HG03354 (cell line): ENCODE measurements at regions not wholly inside any gene's neighbourhood (a gene's known extent, or its start where the extent isn't known, plus 50 kb on each side); places are given as distances from the start of the nearest gene placed in this dataset.

Experiments
- ATAC-seq: cut with Tn5 transposase; IDR thresholded peaks from one replicate; pipeline ENCODE4 v1.9.1; 2021; ENCODE audit warnings: mild to moderate bottlenecking; ENCODE audit not compliant: unreplicated experiment, poor library complexity, severe bottlenecking

DNA sequence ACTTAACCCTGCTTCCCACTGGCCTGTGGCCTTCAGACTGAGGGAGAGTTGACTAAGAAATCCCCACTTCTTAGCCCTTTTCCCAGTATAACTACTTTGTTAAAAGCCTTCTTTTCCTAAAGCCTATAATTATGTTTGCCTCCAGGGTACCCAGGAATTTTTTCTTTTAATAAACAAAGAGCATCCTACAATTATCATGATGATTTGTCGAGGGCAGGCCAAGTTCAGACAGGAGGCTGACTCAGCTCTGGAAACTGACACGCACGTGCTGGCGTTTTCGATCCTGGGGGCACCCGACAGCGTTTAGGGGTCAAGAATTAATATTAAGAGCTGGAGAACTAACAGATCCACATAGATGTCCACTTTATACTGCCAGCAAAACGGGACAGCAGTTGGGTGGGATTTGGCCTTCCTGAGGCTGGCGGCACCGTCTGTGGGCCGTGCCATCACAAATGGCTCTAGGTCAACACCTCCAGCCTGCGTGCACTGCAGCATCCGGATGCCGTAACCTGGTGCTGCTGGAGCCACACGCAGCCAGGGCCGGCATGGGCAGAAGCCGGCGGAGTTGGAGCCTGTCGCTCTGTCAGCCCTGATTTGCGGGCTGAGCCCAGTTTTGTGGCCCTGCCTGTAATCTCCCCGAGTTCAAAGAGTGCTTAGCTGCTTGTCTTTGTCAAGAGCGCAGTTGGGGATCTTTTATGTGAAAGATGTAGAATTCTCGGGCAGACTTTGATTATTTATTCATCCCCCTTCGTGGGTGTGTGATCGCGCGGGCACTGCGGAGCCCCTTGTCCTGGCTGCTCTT is 191.0 kb downstream of the GLI2 start:
- ATAC-seq: no peak

DNA sequence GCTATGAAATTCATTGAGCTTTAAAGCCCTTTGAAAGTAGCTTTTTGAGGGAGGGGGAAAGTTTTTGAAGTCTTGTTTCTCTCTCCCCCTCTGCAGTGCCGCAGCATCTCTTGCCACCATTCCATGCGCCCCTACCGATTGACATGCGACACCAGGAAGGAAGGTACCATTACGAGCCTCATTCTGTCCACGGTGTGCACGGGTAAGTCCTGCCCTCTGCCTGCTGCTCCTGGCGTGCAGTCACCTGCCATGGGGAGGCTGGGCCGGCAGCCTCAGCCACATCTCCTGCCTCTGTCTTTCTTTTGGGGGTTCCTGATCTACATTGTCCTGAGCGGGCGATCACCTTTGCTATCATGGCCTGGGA is 191.6 kb downstream of the GLI2 start:
- ATAC-seq: no peak

DNA sequence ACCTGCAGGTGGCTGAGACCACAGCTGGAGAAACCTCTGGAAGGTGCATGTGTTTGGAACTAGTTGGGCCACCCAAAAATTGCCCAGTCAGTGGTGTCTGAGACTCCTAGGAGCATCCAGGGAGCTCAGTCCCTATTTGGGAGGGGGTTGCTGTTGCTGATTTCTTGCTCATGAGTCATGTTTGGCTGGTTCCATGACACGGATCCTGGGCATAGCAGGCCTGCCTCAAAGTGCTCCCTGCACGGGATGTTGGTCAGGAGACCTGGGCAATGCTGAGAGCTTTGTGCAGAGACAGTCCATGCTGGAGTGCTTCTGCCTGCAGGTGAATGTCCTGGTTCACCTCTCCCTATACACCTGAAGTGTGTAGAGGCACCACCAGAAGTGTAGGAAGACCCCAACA is 194.2 kb downstream of the GLI2 start:
- no peak for ATAC-seq

DNA sequence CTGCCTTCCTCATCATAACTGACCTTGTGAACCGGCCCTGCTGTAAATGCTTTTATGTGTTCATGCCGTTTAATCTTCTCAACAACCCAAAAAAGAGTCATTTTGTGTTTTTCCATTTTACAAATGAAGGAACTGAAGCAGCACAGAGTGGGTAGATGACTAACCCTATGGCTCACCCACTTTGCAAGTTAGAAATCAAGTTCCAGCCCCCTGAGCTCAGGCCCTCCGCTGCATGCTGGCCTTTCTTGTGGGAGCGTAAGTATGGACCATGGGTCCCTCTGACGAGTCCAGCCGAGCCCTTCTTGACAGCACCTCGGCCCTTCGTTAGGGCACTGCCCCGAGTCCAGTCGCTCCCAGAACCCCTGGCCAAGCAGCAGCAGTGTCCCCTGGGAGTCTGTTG is 194.6 kb downstream of the GLI2 start:
- ATAC-seq: no peak

DNA sequence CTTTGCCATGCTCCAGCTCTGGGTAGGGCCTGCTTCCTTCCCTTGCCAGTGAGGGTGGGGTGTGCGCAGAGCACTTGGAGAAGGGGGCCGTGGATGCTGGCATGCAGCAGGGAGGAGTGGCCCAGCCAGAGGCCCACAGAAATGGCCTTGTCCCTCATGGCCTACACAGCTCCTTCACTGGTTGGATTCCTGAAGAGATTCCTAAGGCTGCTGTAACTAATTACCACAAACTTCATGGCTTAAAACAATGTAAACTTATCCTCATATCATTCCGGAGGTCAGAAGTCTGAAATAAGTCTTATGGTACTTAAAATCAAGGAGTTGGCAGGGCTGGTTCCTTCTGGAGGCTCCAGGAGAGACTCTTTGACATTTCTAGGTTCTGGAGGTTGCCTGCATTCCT is 195.2 kb downstream of the GLI2 start:
- ATAC-seq: no peak

DNA sequence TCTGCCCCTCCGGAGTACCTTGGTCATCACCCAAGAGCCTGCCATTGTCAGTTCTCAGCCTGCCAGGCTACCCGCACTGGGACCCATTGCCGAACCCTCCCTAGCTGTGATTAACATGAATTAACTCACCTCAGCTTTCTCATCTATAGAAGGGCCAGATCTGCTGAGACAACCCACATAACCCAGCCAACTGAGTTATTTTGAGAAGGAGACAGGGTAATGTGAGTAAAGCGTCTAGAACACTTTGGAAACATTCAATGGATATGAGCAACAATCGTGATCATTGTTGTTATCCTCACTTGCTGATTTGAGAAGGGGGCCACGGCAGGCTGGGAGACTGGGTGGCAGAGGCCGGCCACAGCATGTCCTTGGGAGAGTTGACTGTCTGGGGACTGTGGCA is 196.8 kb downstream of the GLI2 start:
- no peak for ATAC-seq

DNA sequence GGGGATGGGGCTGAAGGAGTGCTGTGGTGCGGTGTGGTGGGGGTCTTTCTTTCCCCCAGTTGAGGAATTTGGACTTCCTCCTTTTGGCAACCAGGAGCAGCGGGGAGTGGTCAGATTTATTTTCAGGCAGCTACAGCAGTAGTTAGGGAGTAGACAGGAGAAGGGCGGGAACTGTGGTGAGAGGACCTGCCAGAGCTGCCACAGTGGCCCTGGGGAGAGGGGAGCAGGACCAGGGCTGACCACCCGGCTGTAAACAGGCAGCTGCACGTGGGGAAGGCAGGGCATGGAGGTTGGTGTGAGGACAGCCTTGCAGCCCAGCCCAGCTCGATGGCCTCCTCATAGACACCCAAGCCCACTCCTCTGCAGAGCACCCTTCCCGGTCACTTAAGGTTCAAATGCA is 197.2 kb downstream of the GLI2 start:
- ATAC-seq: no peak

DNA sequence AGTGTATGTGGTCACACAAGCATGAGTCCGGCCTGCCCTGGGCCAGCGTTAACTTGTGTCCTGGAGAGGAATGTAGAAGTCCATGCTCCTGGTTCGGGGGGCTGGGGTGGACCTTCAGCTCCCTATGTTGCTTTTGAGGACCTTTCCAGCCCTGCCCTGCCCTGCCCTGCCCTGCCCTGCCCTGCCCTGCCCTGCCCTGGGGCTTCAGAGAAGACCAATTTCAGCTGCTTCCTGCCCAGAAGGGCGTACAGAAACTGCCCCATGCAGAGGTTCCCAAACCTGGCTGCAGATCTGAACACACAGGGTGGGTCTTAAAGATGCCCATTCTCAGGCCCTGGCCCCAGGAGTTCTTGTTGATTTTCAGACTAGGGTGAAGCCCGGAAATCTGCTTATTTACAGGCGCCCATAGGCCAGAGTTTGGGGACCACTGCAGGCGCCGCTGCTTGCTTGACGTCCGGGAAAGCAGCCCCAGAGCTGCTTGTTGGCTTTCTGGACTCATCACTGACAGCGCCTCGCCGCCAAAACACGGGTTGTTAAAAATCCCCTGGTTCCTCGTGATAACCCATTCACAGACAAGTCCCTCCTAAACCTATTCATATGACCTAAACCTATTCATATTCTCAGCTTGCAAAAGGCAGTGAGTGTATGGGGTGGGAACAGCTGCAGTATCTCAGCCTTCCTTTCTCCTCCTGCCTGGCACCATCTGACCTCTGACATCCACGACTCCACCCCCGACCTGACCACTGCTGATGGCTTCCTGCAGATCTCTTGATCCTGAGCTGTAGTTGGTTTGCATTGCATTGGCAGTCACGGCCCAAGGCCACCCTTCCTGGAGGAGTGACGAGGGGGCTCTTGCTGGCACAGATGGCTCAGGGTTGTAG is 198.3 kb downstream of the GLI2 start:
- no peak for ATAC-seq

DNA sequence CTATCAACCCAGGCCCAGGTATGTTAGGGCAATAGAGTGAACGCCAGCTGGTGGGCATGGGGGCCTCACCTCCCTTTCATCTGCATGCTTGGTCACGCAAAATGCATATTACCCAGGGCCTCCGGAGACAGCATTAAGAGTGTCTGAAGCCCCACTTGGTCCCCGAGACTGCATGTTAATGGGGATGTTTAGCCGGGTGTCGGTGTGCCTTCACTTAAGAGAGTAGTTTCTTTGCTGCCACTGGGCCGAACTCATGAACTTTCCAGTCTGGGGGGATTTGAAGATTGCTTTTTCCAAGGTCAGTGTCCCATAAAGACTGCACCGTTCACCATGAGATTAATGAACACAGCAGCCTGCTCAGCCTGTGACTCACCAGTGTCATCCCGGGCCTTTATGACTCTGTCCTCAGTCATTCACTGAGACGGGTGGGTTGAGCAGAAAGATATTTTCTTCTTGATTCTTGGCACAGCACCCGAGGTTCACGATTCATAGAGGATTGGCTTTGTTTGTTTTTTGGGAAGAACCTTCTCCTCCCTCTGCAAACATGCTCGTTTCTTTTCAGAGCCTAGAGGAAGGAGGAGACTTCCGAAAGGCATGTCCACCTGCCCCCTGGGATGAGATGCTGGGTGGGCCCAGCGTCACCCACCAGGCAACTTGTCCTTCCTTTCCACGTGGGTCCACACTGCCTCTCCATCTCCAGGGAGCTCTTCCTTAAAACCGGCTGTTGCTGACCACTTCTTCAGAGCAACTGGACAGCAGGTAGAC is 199.1 kb downstream of the GLI2 start:
- ATAC-seq: no peak

DNA sequence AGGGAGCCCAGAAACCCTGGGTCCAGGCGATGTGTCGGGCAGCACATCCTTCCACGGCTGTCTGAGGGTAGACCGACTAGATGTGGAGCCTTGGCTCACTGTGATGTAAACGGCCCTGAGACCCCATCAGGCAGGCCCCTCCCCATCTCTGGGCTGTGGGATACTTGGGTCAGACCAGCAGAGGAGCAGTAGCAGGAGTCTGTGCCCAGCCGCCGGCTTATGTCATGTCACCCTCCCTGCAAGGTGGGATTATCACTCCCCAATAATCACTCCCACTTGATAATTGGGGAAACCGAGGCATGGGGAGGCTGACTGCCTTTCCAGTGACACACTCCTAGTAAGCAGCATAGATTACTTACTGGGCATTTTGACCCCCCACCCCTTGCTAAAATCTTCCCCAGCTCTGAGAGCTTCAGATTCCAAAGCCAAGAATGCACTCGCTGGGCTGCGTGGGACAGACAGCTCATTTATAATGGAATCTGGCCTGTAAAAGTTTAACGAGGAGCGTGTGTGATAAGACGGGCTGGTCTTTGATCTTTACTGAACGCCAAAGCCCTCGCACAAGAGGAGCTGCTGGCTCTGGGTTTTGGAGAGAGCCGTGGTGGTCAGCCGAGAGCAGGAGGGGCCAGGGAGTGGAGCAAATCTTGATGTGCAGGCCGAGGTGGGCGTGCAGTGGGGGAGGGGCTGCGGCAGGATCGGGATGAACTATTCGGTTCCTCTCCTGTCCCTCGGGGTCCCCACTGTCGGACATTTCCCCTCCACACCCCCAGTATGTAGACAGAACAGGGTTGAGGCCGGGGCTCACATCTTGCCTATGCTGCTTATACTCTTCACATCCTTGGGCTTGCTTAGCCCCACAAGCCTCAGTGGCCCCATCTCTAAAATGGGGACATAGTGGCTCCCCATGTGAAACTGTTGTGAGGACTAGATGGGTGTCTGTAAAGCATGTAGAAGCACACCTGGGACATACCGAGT is 200.0 kb downstream of the GLI2 start:
- no peak for ATAC-seq

DNA sequence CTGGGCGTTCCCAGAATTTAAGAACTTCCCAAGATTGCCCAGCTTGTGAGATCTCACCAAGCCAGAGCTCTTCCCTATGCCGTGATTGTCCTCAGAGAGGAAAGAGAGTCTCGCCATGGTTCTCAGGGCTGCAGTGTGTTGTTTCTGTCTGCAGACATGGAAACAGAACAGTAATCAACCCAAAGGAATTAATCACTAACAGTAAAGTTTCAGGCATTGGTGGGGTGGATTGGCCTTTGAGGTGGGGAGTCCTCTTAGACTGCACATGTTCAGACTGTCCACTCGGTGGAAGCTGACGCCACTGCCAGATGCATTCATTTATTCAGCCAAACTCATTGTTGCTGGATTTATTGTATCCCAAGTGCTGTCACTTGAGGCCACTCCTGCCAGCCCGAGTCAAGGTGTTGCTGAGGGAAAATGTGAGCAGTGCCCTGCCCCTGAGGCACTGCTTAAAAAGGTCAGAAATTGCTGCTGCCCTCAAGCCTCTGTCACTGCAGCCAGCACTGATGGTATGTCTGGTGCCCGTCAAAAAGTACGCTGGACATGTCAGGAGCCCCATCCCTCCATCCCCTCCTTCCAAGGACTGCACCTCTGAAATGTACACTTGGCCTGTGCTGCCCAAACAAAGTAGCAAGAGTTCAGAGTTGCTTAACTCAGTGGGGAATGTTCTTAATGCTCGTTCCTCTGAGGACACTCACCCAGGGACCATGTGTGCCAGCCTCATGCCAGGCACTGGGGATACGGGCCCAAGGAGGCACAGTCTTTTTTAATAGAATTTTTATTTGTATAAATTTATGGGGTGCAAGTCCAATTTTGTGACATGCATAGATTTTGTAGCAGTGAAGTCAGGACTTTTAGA is 201.0 kb downstream of the GLI2 start:
- ATAC-seq: no peak

DNA sequence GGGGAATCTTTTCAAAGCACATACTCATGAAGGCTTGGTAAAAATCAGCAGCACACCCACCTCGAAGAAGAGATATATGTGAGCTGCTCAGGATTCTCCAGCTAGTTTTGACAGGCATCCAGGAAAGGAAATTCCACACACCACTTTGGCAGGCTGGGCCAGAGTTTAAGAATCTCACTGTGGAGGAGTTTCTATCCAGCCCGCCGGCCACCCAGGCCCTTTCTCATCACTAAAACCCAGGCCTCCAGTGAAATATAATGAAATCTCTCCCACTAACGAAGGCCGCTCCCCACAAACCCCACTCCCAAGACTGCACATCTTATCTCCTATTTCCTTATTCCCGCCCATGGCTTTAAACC is 202.0 kb downstream of the GLI2 start:
- no peak for ATAC-seq

DNA sequence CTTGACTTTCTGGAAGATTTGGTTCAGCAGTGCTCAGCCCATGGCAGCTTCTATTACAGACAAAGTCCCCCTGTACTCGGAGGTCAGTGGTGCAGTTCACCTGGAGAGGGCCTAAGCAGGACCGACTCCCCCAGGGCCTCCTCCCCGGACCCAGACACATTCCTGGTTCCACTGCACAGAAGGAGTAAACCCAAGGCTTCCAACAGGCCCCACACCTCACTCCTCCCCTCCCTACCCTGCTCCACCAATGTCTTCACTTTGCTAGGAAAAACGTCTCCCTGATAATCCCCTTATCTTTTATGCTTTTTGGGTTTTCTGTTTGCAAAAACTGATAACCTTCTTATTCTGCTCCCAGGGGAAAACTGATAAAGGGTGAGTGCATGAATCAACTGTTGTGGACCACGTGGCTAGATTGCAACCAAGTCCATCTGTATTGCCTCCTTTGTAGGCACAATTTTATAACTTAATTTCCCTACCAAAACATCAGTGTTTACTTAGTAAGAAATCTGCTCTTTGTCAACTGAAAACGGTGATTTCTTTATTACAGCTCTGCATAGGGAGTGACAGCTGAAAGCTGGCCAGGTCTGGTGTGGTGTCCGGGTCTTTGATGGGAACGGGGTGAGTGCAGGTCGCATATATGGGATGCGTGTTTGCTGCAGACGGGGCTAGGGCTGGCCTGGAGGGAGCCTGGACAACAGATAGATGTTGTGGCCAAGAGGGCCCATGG is 202.5 kb downstream of the GLI2 start:
- ATAC-seq: no peak

DNA sequence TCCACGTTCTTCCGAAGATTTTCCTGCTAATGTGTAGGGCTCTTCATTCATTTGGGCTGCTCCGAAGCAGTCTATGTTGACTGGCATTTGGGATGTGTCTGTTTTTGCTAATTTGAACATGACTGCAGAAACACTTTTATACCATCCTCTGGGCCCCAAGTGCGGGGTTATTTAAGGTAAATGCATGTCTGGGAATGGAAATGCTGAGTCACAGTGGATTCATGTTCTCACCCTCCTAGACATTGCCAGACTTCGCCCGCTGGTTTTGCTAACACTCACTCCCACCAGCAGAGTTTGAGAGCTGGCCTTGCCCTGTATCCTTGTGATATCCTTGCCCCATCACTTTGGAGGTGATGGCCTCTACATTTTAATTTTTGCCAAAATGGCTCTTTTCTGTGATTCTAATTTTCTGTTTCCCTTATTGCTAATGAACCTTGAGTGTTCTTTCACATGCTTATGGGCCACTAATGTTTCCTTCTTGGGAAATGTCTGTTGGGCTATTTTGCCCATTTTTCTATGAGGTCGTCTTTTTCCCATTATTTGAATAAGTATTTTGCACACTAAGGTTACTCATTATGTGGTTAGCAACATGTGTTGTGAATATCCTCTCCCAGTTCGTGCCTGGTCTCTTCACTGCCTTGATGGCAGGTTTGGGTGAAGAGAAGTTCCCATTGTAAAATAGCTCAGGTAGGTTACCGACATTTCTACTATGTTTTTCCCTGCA is 204.1 kb downstream of the GLI2 start:
- ATAC-seq: no peak

DNA sequence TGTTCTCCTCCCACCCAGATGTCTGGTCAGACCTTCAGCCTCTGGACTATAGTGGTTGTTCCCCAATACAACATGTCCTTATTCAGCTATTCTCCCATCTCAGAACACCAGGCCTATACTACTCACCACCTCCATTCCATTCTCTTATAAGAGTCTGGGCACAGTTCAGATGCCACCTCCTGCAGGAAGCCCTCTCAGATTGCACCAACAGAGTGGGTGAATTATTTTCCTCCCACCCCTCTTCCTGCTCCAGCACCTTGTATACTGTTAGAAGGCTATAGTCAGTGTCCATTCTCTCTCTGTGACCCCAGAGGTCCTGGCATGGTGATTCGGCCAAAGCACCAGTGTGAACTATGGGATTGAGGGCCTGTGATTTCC is 204.6 kb downstream of the GLI2 start:
- ATAC-seq: no peak

DNA sequence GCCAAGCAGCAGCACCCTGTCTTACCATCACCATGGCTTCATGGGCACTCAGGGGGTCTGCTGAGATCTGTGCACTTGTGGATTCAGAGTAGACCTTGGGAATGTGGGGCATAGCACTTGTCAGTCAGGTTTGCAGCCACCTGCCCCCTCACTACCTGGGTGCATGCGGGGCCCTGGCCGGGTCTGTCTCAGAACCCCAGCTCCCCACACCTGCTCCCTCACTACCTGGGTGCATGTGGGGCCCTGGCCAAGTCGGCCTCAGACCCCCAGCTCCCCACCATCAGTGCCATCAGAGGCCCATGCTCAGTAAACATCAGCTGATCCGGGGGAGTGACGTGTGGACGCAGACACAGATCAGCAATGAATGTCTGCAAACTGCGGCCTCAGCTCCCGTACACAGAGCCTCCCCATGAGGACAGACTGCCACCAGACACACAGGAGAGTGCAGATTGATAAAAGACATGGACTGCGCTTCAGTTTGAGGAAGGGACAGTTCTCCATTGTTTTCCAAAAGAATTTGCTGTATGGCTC is 205.1 kb downstream of the GLI2 start:
- no peak for ATAC-seq

DNA sequence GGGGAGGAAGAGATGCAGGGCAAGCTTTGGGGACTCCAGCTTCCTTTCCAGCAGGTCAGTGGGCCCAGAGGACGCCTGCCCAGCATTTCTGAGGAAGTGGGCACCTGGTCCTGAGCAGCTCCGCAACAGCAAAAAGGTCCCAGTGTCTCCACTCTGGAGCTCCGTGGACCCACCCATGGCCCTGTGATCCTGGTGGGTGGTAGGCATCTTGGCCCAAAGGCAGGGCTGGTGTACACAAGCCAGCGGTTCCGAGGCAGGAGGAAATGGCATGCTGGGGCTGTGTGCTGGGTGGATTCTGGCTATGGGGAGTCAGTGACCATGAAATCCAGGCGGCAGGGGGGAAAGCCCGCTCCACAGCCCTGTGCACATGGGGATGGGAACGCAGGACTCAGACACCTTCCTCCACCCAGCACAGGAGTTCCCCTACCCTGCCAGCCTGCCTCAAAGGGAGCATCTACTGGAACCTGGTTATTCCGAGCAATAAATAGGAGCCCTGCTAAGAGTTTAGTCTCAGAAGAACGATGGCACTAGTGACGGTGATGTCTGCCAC is 206.0 kb downstream of the GLI2 start:
- no peak for ATAC-seq
